ENCODE measurements at regions not wholly inside any gene's neighbourhood (a gene's known extent, or its start where the extent isn't known, plus 50 kb on each side); places are given as distances from the start of the nearest gene placed in this dataset.

GRCh38 chr5:175820230-175820629, 51.1 kb upstream of the CPLX2 start:
- Histone ChIP-seq H3K4me3 (no peak overlapping the region), H3K27ac (no peak overlapping the region), H3K27me3 (ENCODE audit: low read depth) (peaks cover 4% of the 10 kb centered on the region), H3K9me3 (no peaks in the 10 kb centered on the region), H3K36me3 (no peaks in the 10 kb centered on the region), H3K4me1 (no peaks in the 10 kb centered on the region)
- intact Hi-C loops (cut with DNase I): no loop called here
- TF ChIP-seq CTCF (IDR thresholded peaks at IDR 0.05): no peak
- DNase-seq (no peak), ATAC-seq (no peak)

Measured in lower lobe of right lung (tissue), 2 donors.